GM12873 (cell line): ENCODE measurements at regions not wholly inside any gene's neighbourhood (a gene's known extent, or its start where the extent isn't known, plus 50 kb on each side); places are given as distances from the start of the nearest gene placed in this dataset.
A peak's percentile ranks its signal among the peaks of the same experiment; 100 is the strongest.

ENCODE experiments used
- CTCF ChIP-seq: IDR thresholded peaks from 2 replicates; pipeline ENCODE4 v1.5.1; 2012; ENCODE audit warnings: low read depth, mild to moderate bottlenecking, moderate library complexity, low read length, control low read depth; ENCODE audit not compliant: insufficient read depth; ENCODE audit errors: missing control alignments

- TF ChIP-seq CTCF = no peak
These were observed 203.7 kb downstream of the TJP1 start for GRCh38 chr15:29618586-29618985.

GRCh38 chr15:29616512-29616911, 205.8 kb downstream of the TJP1 start:
- no peak for TF ChIP-seq CTCF

GRCh38 chr15:29615791-29616190, 206.5 kb downstream of the TJP1 start:
- TF ChIP-seq CTCF = no peak

GRCh38 chr15:29613951-29614382, 208.3 kb downstream of the TJP1 start:
- peak; percentile 18 for TF ChIP-seq CTCF

- TF ChIP-seq CTCF = no peak
These were observed 209.6 kb downstream of the TJP1 start for GRCh38 chr15:29612701-29613100.

- TF ChIP-seq CTCF = no peak
These were observed 210.2 kb downstream of the TJP1 start for GRCh38 chr15:29612096-29612495.

GRCh38 chr15:29611057-29611456, 211.2 kb downstream of the TJP1 start:
- no peak for TF ChIP-seq CTCF

GRCh38 chr15:29601811-29602210, 220.5 kb downstream of the TJP1 start:
- no peak for TF ChIP-seq CTCF
